ENCODE measurements at regions not wholly inside any gene's neighbourhood (a gene's known extent, or its start where the extent isn't known, plus 50 kb on each side); places are given as distances from the start of the nearest gene placed in this dataset.

GRCh38 chr6:144583614-144583954 is 298.4 kb downstream of the UTRN start:
- TF ChIP-seq POLR2A (IDR thresholded peaks at IDR 0.05; ENCODE audit: low read length) (no peak), GATA1 (IDR thresholded peaks at IDR 0.05; ENCODE audit: low read depth, low read length) (no peak)
